ENCODE measurements at regions not wholly inside any gene's neighbourhood (a gene's known extent, or its start where the extent isn't known, plus 50 kb on each side); places are given as distances from the start of the nearest gene placed in this dataset.

DNA sequence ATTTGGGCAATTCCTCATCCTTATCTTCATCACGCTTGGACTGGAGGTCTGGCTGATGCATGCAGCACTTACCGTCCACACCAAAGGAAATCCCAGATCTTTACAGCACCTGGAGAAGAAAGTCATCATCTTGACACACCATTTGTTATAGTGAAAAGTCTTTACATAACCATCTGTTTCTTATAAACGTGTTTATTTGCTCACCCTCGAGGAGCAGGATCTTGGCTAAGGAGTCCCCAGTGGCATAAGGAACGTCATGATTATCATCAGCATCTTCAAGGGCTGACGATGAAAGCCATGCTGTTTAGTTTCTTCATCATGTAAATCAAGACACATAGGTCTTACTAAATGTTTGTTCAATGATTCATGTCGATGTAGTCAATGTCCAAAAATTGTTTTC is 248.8 kb upstream of the ELAC2 start:
- intact Hi-C loops (cut with micrococcal nuclease), result no loop called here
- Mint-ChIP-seq H3K27me3 (ENCODE audit: low read depth) (no peaks in the 10 kb centered on the region), H3K36me3 (ENCODE audit: low read depth) (no peaks in the 10 kb centered on the region), H3K4me1 (ENCODE audit: low read depth) (no peaks in the 10 kb centered on the region), H3K27ac (no peak overlapping the region), H3K9me3 (no peaks in the 10 kb centered on the region), H3K4me3 (ENCODE audit: low read depth) (no peak overlapping the region)
- no peak for DNase-seq (ENCODE audit: low spot score)

DNA sequence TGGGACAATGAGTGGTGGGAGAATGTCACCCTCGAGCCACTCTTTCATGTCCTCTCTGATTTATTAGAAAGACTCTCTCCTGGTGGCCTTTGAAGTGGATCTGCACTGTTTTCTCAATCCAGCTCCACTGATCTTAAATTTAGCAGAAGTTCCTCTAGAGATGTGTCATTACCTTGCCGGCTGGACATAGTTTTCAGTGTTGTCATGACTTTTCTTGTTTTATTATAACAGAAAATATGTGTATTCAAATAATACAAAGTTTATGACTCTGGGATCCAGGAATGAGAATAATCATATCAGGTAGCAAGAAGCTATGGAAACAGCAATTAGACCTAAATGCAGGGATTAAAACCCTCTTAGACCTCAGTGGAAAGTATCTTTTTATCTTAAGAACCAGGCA is 247.5 kb upstream of the ELAC2 start:
- Mint-ChIP-seq H3K4me3 (ENCODE audit: low read depth) (no peak overlapping the region), H3K36me3 (ENCODE audit: low read depth) (no peaks in the 10 kb centered on the region), H3K4me1 (ENCODE audit: low read depth) (no peaks in the 10 kb centered on the region), H3K27me3 (ENCODE audit: low read depth) (no peaks in the 10 kb centered on the region), H3K27ac (no peak overlapping the region), H3K9me3 (peaks cover 6% of the 10 kb centered on the region)
- intact Hi-C loops (cut with micrococcal nuclease), result no loop called here
- no peak for DNase-seq (ENCODE audit: low spot score)

DNA sequence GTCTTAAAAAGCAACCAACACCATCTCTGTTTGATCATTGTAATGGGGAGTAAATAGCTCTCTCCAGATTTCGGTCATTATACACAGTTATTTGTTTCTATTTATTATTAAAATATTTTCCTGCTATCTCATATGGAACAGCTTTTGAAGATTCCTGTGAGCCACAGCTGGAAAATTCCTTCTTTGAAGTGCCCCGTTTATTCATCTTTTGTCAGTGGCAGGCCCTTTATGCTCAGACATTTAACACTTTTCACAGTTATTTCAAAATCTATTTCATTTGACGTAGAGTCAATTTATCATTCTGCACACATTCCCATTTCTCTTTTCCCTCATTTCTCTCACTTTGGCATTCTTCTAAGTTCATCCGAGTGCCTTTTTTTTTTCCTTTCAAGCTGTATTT is 245.9 kb upstream of the ELAC2 start:
- peaks cover 6% of the 10 kb centered on the region for H3K9me3 Mint-ChIP-seq
- no peaks in the 10 kb centered on the region for H3K4me1 Mint-ChIP-seq (ENCODE audit: low read depth)
- no peak overlapping the region for H3K4me3 Mint-ChIP-seq (ENCODE audit: low read depth)
- intact Hi-C loops (cut with micrococcal nuclease), result no loop called here
- no peak for DNase-seq (ENCODE audit: low spot score)
- H3K36me3 Mint-ChIP-seq (ENCODE audit: low read depth), result no peaks in the 10 kb centered on the region
- H3K27ac Mint-ChIP-seq, result no peak overlapping the region
- H3K27me3 Mint-ChIP-seq (ENCODE audit: low read depth), result no peaks in the 10 kb centered on the region

DNA sequence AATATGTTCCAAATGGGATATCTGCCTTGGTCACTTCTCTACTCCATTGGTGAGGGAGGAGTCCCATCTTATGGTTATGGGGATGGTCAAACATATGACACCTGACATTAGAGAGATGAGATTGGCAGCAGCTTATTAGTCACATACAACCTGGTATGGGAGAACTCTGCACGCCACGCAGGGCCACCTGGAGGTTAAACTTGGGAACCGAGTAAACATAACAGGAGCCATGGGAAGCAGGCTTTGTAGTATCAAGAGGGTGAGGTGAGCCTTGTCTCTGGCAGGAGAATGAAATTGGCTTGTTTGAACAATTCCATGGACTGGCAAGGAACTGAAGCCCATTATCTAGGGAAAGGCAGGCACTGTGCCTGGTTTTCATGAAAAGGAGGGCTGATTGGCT is 238.7 kb upstream of the ELAC2 start:
- intact Hi-C loops (cut with micrococcal nuclease), result no loop called here
- H3K36me3 Mint-ChIP-seq (ENCODE audit: low read depth), result no peaks in the 10 kb centered on the region

DNA sequence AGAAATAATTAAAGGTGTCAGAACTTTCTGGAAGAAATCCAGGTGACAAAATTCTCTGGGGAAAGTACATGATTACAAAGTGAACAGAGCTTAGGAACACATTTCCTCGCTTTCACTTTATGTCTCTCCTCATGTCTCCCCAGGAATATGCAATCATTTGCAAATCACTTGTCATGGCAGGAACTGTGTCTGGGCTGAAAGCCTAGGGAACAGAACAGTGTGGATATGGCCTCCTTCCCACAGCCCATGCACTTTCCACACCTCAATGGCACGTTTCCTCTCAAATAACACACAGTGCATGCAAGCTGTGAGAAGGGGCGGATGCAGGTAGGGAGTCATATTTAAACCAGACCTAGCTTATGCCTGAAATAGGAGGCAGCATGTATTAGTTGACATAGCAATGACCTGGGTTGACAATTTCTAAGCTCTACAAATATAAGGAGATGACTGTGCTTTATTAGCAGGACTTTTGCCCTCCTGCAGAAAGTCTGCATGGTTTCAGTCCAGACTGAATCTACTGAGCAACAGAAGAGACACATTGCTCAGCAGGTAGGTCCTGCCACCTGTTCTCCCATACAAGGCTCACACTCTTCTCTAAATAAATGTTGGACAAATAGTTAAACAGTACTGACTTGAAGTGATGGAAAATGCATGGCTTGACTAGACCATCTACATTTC is 236.0 kb upstream of the ELAC2 start:
- Mint-ChIP-seq H3K36me3 (ENCODE audit: low read depth) (no peaks in the 10 kb centered on the region), H3K27ac (no peak overlapping the region), H3K9me3 (peaks cover 5% of the 10 kb centered on the region), H3K4me1 (ENCODE audit: low read depth) (no peaks in the 10 kb centered on the region), H3K27me3 (ENCODE audit: low read depth) (no peaks in the 10 kb centered on the region), H3K4me3 (ENCODE audit: low read depth) (no peak overlapping the region)
- intact Hi-C loops (cut with micrococcal nuclease), result no loop called here
- DNase-seq (ENCODE audit: low spot score), result no peak

More for the DNA sequence above, 238.7 kb upstream of the ELAC2 start:
- DNase-seq (ENCODE audit: low spot score), result no peak
- Mint-ChIP-seq H3K27me3 (ENCODE audit: low read depth) (no peaks in the 10 kb centered on the region), H3K27ac (no peak overlapping the region), H3K4me3 (ENCODE audit: low read depth) (no peak overlapping the region), H3K4me1 (ENCODE audit: low read depth) (no peaks in the 10 kb centered on the region), H3K9me3 (peaks cover 10% of the 10 kb centered on the region)

DNA sequence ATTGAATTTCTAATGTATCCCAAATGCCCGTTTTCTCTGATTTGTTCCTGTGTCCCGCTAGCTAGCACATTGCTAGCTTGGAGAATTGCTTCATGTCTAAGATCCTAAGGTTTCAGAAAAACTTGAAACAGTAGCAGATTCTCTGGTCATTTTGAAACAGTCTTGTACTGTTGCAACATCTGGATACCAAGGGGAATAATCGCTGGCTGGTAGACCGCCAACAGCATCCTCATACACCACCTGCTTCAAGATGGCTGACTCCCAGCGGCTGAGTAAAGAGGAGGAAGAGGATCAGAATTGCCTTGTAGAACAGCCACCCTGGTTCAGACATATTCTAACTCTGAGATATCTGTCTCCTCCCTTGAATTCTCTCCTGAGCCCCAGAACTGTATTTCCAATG is 226.7 kb upstream of the ELAC2 start:
- Mint-ChIP-seq H3K4me1 (ENCODE audit: low read depth) (no peaks in the 10 kb centered on the region), H3K9me3 (no peaks in the 10 kb centered on the region), H3K36me3 (ENCODE audit: low read depth) (no peaks in the 10 kb centered on the region), H3K27ac (no peak overlapping the region), H3K4me3 (ENCODE audit: low read depth) (no peak overlapping the region), H3K27me3 (ENCODE audit: low read depth) (no peaks in the 10 kb centered on the region)
- no peak for DNase-seq (ENCODE audit: low spot score)
- intact Hi-C loops (cut with micrococcal nuclease), result no loop called here

DNA sequence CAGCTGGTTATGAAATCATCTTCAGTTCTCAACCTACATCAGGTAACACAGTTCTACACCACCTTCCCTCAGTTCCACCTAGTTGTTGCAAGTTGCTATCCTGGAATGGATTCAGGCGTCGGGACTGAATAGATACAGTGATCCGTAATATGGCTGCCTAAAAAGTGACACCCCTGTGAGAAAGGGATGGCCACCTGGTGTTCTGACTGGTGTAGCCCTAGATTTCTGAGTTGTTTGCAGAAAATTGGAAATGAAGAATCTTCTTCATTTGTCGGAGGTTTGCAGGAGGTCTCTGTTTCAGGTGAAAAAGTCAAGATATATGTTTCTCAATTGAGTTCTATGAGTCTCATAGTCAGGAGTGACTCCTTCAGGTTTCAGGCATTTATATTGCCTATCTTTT is 225.8 kb upstream of the ELAC2 start:
- Mint-ChIP-seq H3K27me3 (ENCODE audit: low read depth) (no peaks in the 10 kb centered on the region), H3K4me1 (ENCODE audit: low read depth) (no peaks in the 10 kb centered on the region), H3K27ac (no peak overlapping the region)

DNA sequence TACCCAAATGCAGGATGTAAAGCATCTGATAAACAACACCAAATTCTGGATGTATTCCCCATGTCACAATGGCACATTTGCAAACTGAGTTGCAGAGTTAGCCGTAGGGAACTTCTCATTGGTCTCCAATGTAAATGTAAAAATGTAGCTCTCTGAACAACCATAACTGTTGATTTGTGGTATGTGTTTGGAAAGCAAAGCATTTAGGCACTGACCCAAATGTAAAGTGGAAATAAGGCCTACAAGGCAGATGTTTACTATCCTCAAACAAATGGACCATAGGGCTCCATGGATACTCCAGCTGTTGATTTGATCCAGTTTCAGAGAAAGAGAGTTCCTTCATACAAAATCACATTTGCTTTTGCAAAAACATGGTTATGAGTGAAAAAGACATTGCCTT is 223.0 kb upstream of the ELAC2 start:
- H3K9me3 Mint-ChIP-seq, result no peaks in the 10 kb centered on the region
- no peaks in the 10 kb centered on the region for H3K4me1 Mint-ChIP-seq (ENCODE audit: low read depth)
- no peaks in the 10 kb centered on the region for H3K27me3 Mint-ChIP-seq (ENCODE audit: low read depth)
- H3K4me3 Mint-ChIP-seq (ENCODE audit: low read depth), result no peak overlapping the region
- intact Hi-C loops (cut with micrococcal nuclease), result no loop called here
- H3K27ac Mint-ChIP-seq, result no peak overlapping the region
- no peaks in the 10 kb centered on the region for H3K36me3 Mint-ChIP-seq (ENCODE audit: low read depth)
- no peak for DNase-seq (ENCODE audit: low spot score)

More for the DNA sequence above, 225.8 kb upstream of the ELAC2 start:
- no peak for DNase-seq (ENCODE audit: low spot score)
- intact Hi-C loops (cut with micrococcal nuclease), result no loop called here
- Mint-ChIP-seq H3K9me3 (no peaks in the 10 kb centered on the region), H3K36me3 (ENCODE audit: low read depth) (no peaks in the 10 kb centered on the region), H3K4me3 (ENCODE audit: low read depth) (no peak overlapping the region)

DNA sequence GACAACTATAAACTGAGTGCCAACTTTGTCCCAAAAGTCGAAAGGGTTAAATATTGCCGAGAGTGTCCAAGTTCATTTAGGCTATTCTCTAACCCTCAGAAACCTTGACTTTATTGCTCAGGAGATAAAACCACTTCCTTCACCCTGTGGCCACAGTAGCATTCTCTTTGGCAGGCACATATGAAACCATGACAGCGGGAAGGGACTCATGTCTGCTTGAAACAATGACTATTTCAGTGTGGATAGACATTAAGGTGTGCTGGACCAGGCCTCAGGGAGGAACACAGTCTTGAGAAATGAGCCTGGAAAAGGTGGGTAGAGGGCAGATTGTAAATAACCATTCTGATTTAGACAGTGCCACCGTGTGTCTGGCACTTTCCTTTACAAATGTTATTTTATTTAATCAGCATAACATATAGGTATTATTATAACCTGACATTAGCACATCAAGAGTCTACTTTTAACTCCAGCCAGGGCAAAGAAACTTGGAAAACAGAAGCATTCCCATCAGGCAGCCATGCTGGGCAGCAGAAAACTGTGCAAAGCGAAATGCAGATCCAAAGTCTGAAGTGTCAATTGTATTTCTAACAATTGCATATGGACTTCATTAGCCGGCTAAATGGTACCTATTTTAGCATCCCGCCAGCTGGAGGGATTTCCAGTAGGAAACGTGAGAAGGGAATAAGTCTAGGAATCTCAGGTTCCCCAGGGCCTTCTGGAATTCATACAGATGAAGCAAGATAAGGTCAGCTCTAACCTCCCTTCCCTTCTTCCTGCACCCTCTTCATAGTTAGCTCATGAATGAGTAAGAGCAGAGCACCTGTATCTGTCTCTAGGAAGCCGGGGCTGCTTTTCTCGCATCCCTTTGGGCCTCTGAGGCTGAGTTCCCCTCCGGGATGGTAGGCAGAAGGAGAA is 212.8 kb upstream of the ELAC2 start:
- H3K4me3 Mint-ChIP-seq (ENCODE audit: low read depth), result no peak overlapping the region
- H3K27ac Mint-ChIP-seq, result no peak overlapping the region
- no peaks in the 10 kb centered on the region for H3K4me1 Mint-ChIP-seq (ENCODE audit: low read depth)
- no peaks in the 10 kb centered on the region for H3K9me3 Mint-ChIP-seq
- intact Hi-C loops (cut with micrococcal nuclease), result no loop called here
- H3K27me3 Mint-ChIP-seq (ENCODE audit: low read depth), result no peaks in the 10 kb centered on the region
- DNase-seq (ENCODE audit: low spot score), result no peak
- H3K36me3 Mint-ChIP-seq (ENCODE audit: low read depth), result no peaks in the 10 kb centered on the region

DNA sequence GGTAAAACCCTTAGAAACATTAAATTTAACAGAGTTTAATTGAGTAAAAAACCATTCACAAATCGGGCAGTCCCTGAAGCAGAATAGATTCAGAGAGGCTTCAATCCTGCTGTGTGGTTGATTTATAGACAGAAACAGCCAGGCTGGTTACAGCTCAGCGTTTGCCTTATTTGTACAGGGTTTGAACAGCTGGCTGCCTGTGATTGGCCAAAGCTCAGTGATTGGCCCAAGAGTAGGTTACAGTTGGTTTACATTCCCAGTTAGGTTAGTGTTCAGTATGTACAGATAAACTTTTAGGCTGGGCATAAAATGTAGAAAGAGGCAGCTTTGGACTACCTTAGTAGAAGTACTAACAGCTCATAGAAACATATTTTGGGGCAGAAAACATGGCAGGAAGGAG is 210.4 kb upstream of the ELAC2 start:
- no peaks in the 10 kb centered on the region for H3K36me3 Mint-ChIP-seq (ENCODE audit: low read depth)
- no peak overlapping the region for H3K4me3 Mint-ChIP-seq (ENCODE audit: low read depth)
- H3K27me3 Mint-ChIP-seq (ENCODE audit: low read depth), result no peaks in the 10 kb centered on the region
- no peak overlapping the region for H3K27ac Mint-ChIP-seq
- no peak for DNase-seq (ENCODE audit: low spot score)
- H3K9me3 Mint-ChIP-seq, result no peaks in the 10 kb centered on the region
- intact Hi-C loops (cut with micrococcal nuclease), result no loop called here
- H3K4me1 Mint-ChIP-seq (ENCODE audit: low read depth), result no peaks in the 10 kb centered on the region

DNA sequence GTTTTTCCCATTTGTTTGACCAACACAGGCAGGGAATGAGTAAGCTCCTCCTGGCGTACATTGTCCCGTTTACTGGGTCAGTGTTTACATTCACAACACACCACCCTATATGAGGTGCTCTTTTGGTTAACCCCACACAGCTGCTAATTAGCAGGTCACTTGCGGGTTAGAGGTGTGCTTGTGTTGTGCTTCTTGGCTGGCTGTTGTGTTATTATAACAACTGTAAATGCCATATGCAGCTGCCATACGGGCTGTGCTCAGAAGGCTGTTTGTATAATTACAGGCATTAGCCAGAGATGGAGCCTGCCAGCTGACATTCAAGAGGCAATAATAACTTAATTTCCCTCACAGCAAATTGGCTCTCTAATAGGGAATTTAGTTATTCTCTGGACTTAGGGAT is 205.1 kb upstream of the ELAC2 start:
- intact Hi-C loops (cut with micrococcal nuclease), result no loop called here
- Mint-ChIP-seq H3K27ac (no peak overlapping the region), H3K4me1 (ENCODE audit: low read depth) (no peaks in the 10 kb centered on the region), H3K36me3 (ENCODE audit: low read depth) (no peaks in the 10 kb centered on the region), H3K4me3 (ENCODE audit: low read depth) (no peak overlapping the region), H3K27me3 (ENCODE audit: low read depth) (no peaks in the 10 kb centered on the region), H3K9me3 (no peaks in the 10 kb centered on the region)
- no peak for DNase-seq (ENCODE audit: low spot score)

DNA sequence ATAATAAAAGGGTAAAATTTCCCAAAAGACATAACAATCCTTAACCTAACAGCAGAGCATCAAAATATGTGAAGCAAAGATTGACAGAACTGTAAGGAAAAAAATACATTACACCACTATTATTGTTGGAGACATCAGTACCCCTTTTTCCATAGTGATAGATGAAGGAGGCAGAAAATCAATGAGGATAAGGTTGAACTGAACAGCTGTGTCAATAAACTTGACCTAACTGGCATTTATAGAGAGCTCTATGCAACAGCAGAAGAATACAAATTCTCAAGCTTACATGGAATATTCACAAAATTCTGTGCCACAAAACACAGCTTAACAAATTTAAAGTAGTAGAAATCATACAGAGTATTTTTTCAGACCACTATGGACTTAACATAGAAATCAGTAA is 195.0 kb upstream of the ELAC2 start:
- intact Hi-C loops (cut with micrococcal nuclease), result no loop called here
- Mint-ChIP-seq H3K4me3 (ENCODE audit: low read depth) (no peak overlapping the region), H3K27me3 (ENCODE audit: low read depth) (no peaks in the 10 kb centered on the region), H3K9me3 (no peaks in the 10 kb centered on the region), H3K36me3 (ENCODE audit: low read depth) (no peaks in the 10 kb centered on the region), H3K4me1 (ENCODE audit: low read depth) (no peaks in the 10 kb centered on the region), H3K27ac (no peak overlapping the region)
- DNase-seq (ENCODE audit: low spot score), result no peak

DNA sequence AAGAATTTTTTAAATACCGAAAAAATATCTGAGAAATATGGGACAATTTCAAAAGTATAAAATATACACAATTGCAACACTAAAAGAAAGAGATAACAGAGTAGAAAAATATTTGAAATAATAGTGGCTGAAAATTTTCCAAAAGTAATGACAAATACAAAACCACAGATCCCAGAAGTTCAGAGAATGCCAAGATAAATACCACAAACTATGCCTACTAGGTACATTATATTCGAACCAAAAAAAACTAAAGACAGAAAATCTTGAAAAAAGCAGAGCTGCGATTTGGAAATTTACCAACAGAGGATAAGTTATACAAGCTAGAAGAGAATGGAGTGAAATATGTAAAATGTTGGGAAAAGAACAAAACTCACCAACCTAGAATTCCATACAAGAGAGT is 191.3 kb upstream of the ELAC2 start:
- intact Hi-C loops (cut with micrococcal nuclease), result no loop called here
- Mint-ChIP-seq H3K36me3 (ENCODE audit: low read depth) (no peaks in the 10 kb centered on the region), H3K4me1 (ENCODE audit: low read depth) (no peaks in the 10 kb centered on the region), H3K27ac (no peak overlapping the region), H3K27me3 (ENCODE audit: low read depth) (no peaks in the 10 kb centered on the region), H3K9me3 (no peaks in the 10 kb centered on the region), H3K4me3 (ENCODE audit: low read depth) (no peak overlapping the region)
- no peak for DNase-seq (ENCODE audit: low spot score)

Data from activated T-helper 2 cell treated with anti-CD3 and anti-CD28 coated beads, Interferon-gamma antibody, Interleukin-2, Interleukin-4, amounts not matched to agents 10 μg/mL and 5 μg/mL and 100 μg/mL, durations not matched to agents 14 hours and 24 hours and 36 hours (primary cell).